ENCODE measurements at regions not wholly inside any gene's neighbourhood (a gene's known extent, or its start where the extent isn't known, plus 50 kb on each side); places are given as distances from the start of the nearest gene placed in this dataset.
A peak's percentile ranks its signal among the peaks of the same experiment; 100 is the strongest.
"Not testable (repeated sequence)": the region's sequence is repeated elsewhere in the genome, so short reads cannot be mapped to it uniquely, and the experiment has no call there.

- DNase-seq: no peak
Observed at GRCh38 chr6:85068221-85068620, 303.8 kb upstream of the TBX18 start.

DNA sequence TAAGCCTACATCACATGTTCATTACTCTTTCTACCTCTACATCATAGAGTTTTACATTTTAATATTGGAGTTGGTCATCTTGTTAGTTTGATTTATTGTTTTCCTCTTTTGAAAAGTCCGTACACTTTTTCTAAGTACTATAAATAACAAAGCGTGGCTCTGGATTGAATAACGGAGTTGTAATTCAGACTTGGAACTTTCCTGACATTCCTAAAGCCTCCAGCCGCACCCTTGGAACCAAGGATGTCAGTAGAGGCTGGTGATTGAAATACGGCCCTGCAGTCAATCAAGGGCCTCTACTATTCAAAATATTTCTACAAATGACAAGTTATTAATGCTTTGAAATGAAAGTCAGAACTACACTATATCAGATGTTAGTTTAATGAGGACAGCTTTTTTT lies 301.9 kb upstream of the TBX18 start:
- no peak for DNase-seq

- DNase-seq: no peak
Observed at GRCh38 chr6:85065831-85066230, 301.4 kb upstream of the TBX18 start.

DNA sequence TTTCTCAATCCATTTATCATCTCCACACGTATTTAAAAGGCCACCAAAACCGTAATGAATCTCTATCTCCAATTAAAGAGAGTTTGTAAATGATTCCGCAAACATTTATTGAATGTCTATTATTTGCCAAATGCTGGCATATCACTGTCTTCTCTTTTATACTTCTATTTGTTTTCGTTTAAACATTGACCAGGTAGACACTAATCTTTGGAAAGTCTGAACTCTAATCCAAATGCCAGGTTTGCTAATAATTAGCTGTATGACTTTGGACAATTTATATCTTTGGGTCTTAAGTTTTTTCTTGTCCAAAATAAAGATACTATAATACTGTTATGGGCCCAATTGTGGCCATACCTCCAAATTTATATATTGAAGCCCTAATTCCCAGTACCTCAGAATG lies 299.2 kb upstream of the TBX18 start:
- no peak for DNase-seq

DNA sequence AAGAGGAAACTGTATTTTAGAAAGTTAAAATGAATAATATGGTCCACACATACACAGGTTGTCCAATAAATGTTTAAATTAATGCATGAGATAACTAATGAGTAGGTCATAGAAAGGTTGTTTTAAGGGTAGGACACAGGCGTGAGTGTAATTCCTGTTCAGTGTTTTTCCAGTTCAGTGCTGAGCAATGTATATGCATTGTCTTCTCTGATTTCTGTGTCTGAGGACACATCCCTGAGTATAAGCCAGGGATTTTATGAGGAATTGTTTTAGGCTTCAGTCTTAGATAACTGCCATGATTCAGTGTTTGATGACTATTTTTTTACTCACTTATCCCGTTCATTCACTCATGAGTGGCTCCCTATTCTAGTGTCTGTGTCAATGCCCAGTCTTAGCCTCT lies 298.5 kb upstream of the TBX18 start:
- DNase-seq: no peak

GRCh38 chr6:85058806-85059205 lies 294.4 kb upstream of the TBX18 start:
- DNase-seq: no peak

- no peak for DNase-seq
Observed at GRCh38 chr6:85050149-85050548, 285.8 kb upstream of the TBX18 start.

DNA sequence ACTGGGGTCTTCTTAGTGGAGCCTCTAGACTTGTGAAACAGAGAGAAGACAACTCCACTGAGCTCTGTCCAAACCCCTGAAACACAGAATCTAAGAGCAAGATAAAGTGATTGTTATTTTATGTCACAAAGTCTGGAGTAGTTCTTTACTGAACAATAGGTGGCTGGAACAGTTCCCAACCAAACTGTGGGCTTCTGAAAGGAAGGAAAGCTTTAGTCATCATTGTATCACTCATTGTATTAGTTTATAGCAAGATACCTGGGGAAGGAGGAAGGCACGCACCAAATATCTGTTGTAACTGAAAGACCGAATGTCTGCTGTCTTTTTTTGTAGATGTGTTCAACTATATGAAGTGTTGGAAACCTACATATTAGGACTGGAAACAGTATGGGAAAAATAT lies 284.9 kb upstream of the TBX18 start:
- DNase-seq: no peak

- DNase-seq: no peak
Observed at GRCh38 chr6:85047818-85048217, 283.4 kb upstream of the TBX18 start.

- not testable (repeated sequence) for DNase-seq
Observed at GRCh38 chr6:85045767-85046166, 281.4 kb upstream of the TBX18 start.

GRCh38 chr6:85044361-85044760 lies 280.0 kb upstream of the TBX18 start:
- DNase-seq: no peak

- DNase-seq: no peak
Observed at GRCh38 chr6:85041376-85041775, 277.0 kb upstream of the TBX18 start.

GRCh38 chr6:85037221-85037620 lies 272.8 kb upstream of the TBX18 start:
- no peak for DNase-seq

- DNase-seq: no peak
Observed at GRCh38 chr6:85035766-85036165, 271.4 kb upstream of the TBX18 start.

GRCh38 chr6:85033547-85033946 lies 269.1 kb upstream of the TBX18 start:
- DNase-seq: no peak

DNA sequence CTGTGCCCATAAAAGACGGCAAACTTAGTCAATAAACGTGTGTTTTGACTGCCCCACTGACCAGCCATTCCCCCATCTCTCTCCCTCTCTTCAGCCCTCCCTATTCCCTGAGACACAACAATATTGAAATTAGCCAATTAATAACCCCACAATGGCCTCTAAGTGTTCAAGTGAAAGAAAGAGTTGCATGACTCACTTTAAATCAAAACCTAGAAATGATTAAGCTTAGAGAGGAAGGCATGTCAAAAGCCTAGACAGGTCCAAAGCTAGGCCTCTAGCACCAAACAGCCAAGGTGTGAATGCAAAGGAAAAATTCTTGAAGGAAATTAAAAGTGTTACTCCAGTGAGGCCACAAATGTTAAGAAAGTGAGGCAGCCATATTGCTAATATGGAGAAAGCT lies 261.6 kb upstream of the TBX18 start:
- no peak for DNase-seq

- DNase-seq: no peak
Observed at GRCh38 chr6:85023721-85024120, 259.3 kb upstream of the TBX18 start.

DNA sequence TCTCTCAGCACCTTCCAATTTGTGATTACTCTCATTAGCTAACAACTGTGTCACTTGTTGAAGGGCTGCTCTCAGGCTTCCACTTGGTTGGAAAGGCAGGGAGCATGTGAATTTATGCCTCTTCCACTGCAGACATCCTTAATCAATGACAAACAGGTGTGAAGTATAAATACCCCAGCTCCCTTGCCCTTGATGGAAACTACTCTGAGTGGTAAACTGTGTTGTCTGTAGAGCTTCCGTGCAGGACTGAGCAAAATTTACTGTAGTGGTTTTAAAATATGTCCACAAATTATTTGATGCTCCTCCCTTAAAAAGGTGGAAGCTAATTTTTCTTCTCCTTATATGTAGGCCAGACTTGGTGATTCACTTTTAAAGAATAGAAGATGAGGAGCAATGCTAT lies 253.0 kb upstream of the TBX18 start:
- DNase-seq: no peak

DNA sequence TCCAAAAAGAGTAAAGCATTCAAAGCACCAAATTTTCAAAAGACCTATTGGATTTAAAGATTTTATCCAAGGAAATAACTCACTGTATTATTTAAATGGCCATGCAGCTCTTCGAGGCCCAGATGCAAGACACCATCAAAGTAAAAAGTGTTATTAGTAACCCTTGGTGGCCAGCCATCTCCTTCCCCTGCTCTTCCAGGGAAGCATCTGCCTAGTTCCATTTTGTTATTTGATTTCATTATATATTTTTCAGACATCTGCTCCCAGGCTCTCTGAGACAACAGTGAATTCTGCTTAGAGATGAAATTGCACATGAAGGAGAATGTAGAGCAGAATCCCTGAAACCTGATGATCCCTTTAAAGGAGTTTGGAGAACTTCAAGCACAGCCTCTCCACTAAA lies 252.3 kb upstream of the TBX18 start:
- no peak for DNase-seq

DNA sequence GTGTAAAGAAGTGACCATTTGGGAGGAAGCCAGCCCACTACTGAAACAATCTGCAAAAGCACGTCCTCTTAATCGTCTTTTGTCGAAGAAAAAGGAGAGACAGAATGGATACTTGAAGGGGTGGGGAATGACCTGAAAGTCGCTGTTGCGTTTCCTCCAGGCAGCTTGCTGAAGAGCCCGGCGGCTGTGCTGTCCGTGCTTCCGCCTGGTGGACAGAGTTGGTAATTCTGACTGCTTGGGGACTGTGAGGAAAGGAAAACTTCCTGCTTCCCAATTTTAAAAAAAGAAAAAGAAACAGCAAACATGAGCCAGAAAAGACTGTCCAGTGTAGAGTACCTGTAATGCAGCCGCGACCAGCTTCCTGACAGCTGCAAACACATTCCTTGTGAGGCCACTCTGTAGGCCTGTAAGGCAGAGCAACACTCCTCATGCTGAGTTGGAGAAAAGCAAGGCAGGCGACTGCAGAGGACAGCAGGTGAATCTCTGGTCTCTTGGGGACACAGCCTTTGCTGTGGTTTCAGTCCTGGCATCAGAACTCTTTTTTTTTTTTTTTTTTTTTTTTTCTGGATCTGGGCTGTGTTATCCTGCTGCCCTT lies 251.1 kb upstream of the TBX18 start:
- peak; percentile 55 for DNase-seq

- DNase-seq: no peak
Observed at GRCh38 chr6:85010865-85011264, 246.5 kb upstream of the TBX18 start.

DNA sequence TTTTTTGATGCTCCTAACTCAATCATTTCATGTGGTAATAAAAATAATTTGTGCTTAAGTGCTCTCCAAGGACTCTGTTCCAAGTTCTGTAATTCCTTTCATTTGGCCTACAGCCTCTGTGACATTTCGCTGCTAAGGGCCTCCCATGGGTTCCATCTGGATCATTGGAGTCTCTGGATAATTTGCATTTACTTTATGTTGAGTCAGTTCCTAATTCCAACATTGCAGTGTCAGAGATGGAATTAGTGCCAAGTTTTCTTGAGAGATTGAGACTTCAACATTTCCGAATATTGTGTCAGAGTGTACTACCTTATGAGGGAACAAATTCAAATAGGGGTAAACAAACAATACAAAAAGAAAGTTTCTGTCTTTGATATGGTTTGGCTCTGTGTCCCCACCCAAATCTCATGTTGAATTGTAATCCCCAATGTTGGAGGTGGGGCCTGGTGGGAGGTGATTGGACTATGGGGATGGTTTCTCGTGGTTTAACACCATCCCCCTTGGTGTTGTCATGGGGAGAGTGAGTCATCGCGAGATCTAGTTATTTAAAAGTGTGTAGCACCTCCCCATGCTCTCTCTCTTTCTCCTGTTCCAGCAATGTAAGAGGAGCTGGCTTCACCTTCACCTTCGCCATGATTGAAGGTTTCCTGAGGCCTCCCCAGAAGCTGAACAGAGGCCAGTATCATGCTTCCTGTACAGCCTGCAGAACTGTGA lies 244.1 kb upstream of the TBX18 start:
- DNase-seq: no peak

DNA sequence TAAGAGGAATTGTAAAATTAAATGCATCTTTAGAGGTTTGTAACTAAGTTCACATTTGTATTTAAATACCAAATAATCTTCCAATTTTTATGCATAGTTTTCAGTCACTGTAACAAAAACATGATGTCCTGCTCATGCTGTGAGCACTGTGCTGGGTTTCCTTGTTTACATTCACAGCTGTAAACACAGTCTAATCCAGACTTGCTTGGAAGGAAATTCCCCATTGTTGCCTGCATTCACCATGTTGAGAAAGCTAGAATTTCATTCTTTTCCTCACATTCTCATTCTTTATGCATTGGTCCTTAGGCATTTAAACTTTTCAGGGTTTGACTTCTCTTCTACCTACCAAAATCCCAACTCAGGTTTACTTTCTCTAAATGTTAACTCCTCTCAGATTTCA lies 242.0 kb upstream of the TBX18 start:
- no peak for DNase-seq

DNA sequence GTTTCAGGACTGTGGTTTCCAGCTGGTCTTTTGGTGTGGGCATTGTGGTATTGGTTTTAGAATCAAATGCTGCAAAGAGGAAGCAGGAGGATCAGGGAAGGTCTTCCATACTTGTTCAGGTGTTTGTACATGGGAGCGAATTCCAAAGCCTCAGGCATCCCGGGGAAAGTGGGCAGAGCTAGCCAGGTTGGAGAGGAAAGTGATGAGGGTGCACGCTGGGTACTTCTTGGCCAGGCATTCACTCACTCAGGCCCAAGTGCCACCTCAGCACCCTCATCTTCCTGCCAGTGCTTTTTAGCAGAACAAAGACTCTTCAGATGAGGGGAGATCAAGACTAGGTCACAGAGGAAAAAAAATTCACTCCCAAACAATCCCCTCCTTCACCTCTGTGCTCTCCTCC lies 241.1 kb upstream of the TBX18 start:
- DNase-seq: no peak

DNA sequence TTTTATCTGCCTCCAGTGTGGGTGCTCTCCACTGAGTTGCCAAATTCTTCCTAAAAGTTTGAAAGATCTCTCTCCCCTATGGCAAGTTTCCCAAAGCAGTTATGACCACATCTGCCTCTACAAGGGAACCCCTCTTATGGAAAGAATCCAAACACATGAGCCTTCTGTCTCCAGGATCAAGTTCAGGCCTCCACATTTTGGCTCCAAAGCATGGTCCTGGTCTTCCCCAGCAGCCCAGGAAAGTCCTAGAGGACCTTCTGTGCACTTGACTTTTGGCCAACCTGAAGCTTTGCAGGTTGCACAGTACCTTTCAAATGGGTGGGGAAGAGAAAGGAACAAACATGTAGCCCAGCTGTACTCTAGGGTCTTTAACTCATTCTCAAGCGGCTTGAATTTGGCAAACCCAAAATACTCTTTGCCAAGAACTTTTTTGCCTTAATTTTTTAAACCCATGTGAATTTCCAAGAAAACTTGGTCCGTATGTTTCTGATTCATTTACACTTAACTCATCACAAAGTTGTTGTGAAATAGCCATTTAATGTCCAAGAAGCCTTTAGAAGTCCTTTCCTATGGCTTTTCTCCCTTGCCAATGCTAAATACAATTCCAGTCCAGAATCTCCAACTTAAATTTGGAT lies 240.1 kb upstream of the TBX18 start:
- no peak for DNase-seq

All from NCI-H82 (cell line).